ENCODE measurements at regions not wholly inside any gene's neighbourhood (a gene's known extent, or its start where the extent isn't known, plus 50 kb on each side); places are given as distances from the start of the nearest gene placed in this dataset.

- no peak overlapping the region for H2AFZ ChIP-seq
- TF ChIP-seq CTCF (IDR thresholded peaks at IDR 0.05), result no peak
- H3K4me2 ChIP-seq (ENCODE audit: low read length), result no peak overlapping the region
- no peaks in the 10 kb centered on the region for H3K27me3 ChIP-seq (ENCODE audit: control insufficient read depth, insufficient read depth, low read length)
- H3K36me3 ChIP-seq (ENCODE audit: control insufficient read depth, insufficient read depth, low read length), result no peaks in the 10 kb centered on the region
- no peaks in the 10 kb centered on the region for H3K79me2 ChIP-seq
- no peak overlapping the region for H3K27ac ChIP-seq
- no peaks in the 10 kb centered on the region for H3K9me3 ChIP-seq (ENCODE audit: control insufficient read depth, low read length)
- no peaks in the 10 kb centered on the region for H3K4me1 ChIP-seq
- H3K9ac ChIP-seq, result no peak overlapping the region
- H3K4me3 ChIP-seq (ENCODE audit: low read depth, low read length), result no peak overlapping the region
Observed at GRCh38 chr2:142665241-142665640, 212.2 kb upstream of the KYNU start.

- H3K4me3 ChIP-seq (ENCODE audit: low read depth, low read length), result no peak overlapping the region
- H3K36me3 ChIP-seq (ENCODE audit: control insufficient read depth, insufficient read depth, low read length), result no peaks in the 10 kb centered on the region
- H3K4me1 ChIP-seq, result no peaks in the 10 kb centered on the region
- no peak overlapping the region for H2AFZ ChIP-seq
- no peaks in the 10 kb centered on the region for H3K27me3 ChIP-seq (ENCODE audit: control insufficient read depth, insufficient read depth, low read length)
- H3K9me3 ChIP-seq (ENCODE audit: control insufficient read depth, low read length), result no peaks in the 10 kb centered on the region
- no peak overlapping the region for H3K9ac ChIP-seq
- no peaks in the 10 kb centered on the region for H3K79me2 ChIP-seq
- H3K27ac ChIP-seq, result no peak overlapping the region
- TF ChIP-seq CTCF (IDR thresholded peaks at IDR 0.05), result no peak
- H3K4me2 ChIP-seq (ENCODE audit: low read length), result no peak overlapping the region
Observed at GRCh38 chr2:142650601-142651000, 226.9 kb upstream of the KYNU start.

GRCh38 chr2:142649581-142649980 lies 227.9 kb upstream of the KYNU start:
- H3K27me3 ChIP-seq (ENCODE audit: control insufficient read depth, insufficient read depth, low read length), result no peaks in the 10 kb centered on the region
- no peak overlapping the region for H3K4me2 ChIP-seq (ENCODE audit: low read length)
- no peaks in the 10 kb centered on the region for H3K9me3 ChIP-seq (ENCODE audit: control insufficient read depth, low read length)
- H3K79me2 ChIP-seq, result no peaks in the 10 kb centered on the region
- no peak for TF ChIP-seq CTCF (IDR thresholded peaks at IDR 0.05)
- no peaks in the 10 kb centered on the region for H3K36me3 ChIP-seq (ENCODE audit: control insufficient read depth, insufficient read depth, low read length)
- no peak overlapping the region for H3K9ac ChIP-seq
- H3K27ac ChIP-seq, result no peak overlapping the region
- no peak overlapping the region for H3K4me3 ChIP-seq (ENCODE audit: low read depth, low read length)
- no peak overlapping the region for H2AFZ ChIP-seq
- H3K4me1 ChIP-seq, result no peaks in the 10 kb centered on the region

GRCh38 chr2:142642650-142643049 lies 234.8 kb upstream of the KYNU start:
- no peak overlapping the region for H3K27ac ChIP-seq
- no peak for TF ChIP-seq CTCF (IDR thresholded peaks at IDR 0.05)
- H3K79me2 ChIP-seq, result no peaks in the 10 kb centered on the region
- H3K4me3 ChIP-seq (ENCODE audit: low read depth, low read length), result no peak overlapping the region
- H3K9me3 ChIP-seq (ENCODE audit: control insufficient read depth, low read length), result no peaks in the 10 kb centered on the region
- no peaks in the 10 kb centered on the region for H3K36me3 ChIP-seq (ENCODE audit: control insufficient read depth, insufficient read depth, low read length)
- no peaks in the 10 kb centered on the region for H3K27me3 ChIP-seq (ENCODE audit: control insufficient read depth, insufficient read depth, low read length)
- H3K9ac ChIP-seq, result no peak overlapping the region
- no peak overlapping the region for H2AFZ ChIP-seq
- H3K4me1 ChIP-seq, result no peaks in the 10 kb centered on the region
- H3K4me2 ChIP-seq (ENCODE audit: low read length), result no peak overlapping the region

GRCh38 chr2:142629193-142629592 lies 248.3 kb upstream of the KYNU start:
- no peaks in the 10 kb centered on the region for H3K4me1 ChIP-seq
- no peak overlapping the region for H3K4me2 ChIP-seq (ENCODE audit: low read length)
- no peaks in the 10 kb centered on the region for H3K27me3 ChIP-seq (ENCODE audit: control insufficient read depth, insufficient read depth, low read length)
- H3K36me3 ChIP-seq (ENCODE audit: control insufficient read depth, insufficient read depth, low read length), result no peaks in the 10 kb centered on the region
- no peaks in the 10 kb centered on the region for H3K9me3 ChIP-seq (ENCODE audit: control insufficient read depth, low read length)
- H3K9ac ChIP-seq, result no peak overlapping the region
- no peak overlapping the region for H3K4me3 ChIP-seq (ENCODE audit: low read depth, low read length)
- TF ChIP-seq CTCF (IDR thresholded peaks at IDR 0.05), result no peak
- H3K27ac ChIP-seq, result no peak overlapping the region
- no peaks in the 10 kb centered on the region for H3K79me2 ChIP-seq
- H2AFZ ChIP-seq, result no peak overlapping the region
